Stimulated activated effector memory CD8-positive, alpha-beta T cell treated with anti-CD3 and anti-CD28 coated beads, Interleukin-12 subunit alpha, Interleukin-12 subunit beta, amount 100 ng/mL, for 72 hours (primary cell): ENCODE measurements at regions not wholly inside any gene's neighbourhood (a gene's known extent, or its start where the extent isn't known, plus 50 kb on each side); places are given as distances from the start of the nearest gene placed in this dataset.

Experiments used
- ATAC-seq: fragments of 150-1000 bp; cut with Tn5 transposase; 2 replicates; pipeline ENCODE4 v1.10.0; 2021
- DNase-seq, 2 donors: peaks; one replicate each; pipeline ENCODE4 v3.0.0; 2021 to 2022; ENCODE audit warnings: low spot score in 2 of 2
- H3K27ac Mint-ChIP-seq: one replicate; pipeline ENCODE4 v1.8.0; 2022; ENCODE audit warnings: mild to moderate bottlenecking, mixed read lengths
- H3K36me3 Mint-ChIP-seq: one replicate; pipeline ENCODE4 v1.8.0; 2022; ENCODE audit warnings: mild to moderate bottlenecking, mixed read lengths
- H3K4me1 Mint-ChIP-seq: one replicate; pipeline ENCODE4 v1.8.0; 2022; ENCODE audit warnings: mixed read lengths
- H3K4me3 Mint-ChIP-seq: one replicate; pipeline ENCODE4 v1.8.0; 2022; ENCODE audit warnings: mild to moderate bottlenecking, mixed read lengths
- H3K9me3 Mint-ChIP-seq: one replicate; pipeline ENCODE4 v1.8.0; 2022; ENCODE audit warnings: mixed read lengths

- Mint-ChIP-seq H3K27ac (no peak overlapping the region), H3K36me3 (peaks cover 5% of the 10 kb centered on the region), H3K4me3 (no peak overlapping the region), H3K4me1 (peaks cover 26% of the 10 kb centered on the region), H3K9me3 (peaks cover 3% of the 10 kb centered on the region)
- no peak for DNase-seq
- no peak for ATAC-seq
These were observed 393.5 kb upstream of the JARID2 start for GRCh38 chr6:14852375-14852774.

GRCh38 chr6:14856177-14856576 is 389.7 kb upstream of the JARID2 start:
- Mint-ChIP-seq H3K36me3 (peaks cover 12% of the 10 kb centered on the region), H3K9me3 (peaks cover 3% of the 10 kb centered on the region), H3K4me1 (peaks cover 48% of the 10 kb centered on the region), H3K27ac (peak overlapping the region; percentile 99), H3K4me3 (peak overlapping the region; percentile 74)
- no peak for ATAC-seq
- DNase-seq = no peak

GRCh38 chr6:14857001-14857400 is 388.9 kb upstream of the JARID2 start:
- H3K9me3 Mint-ChIP-seq = peaks cover 3% of the 10 kb centered on the region
- peaks cover 12% of the 10 kb centered on the region for H3K36me3 Mint-ChIP-seq
- peak overlapping the region; percentile 74 for H3K4me3 Mint-ChIP-seq
- ATAC-seq (peak; percentile 4), DNase-seq (no peak)
- H3K27ac Mint-ChIP-seq = peak overlapping the region; percentile 99
- H3K4me1 Mint-ChIP-seq = peaks cover 54% of the 10 kb centered on the region

- Mint-ChIP-seq H3K9me3 (peaks cover 3% of the 10 kb centered on the region), H3K27ac (peak overlapping the region; percentile 99), H3K4me3 (peak overlapping the region; percentile 74), H3K36me3 (peaks cover 12% of the 10 kb centered on the region), H3K4me1 (peaks cover 54% of the 10 kb centered on the region)
- peak; percentile 89 for ATAC-seq
- peak; percentile 54 to 89 for DNase-seq
These were observed 388.4 kb upstream of the JARID2 start for GRCh38 chr6:14857501-14857900.

- DNase-seq = peak in 1 of 2 donors; percentile 60
- Mint-ChIP-seq H3K4me3 (peak overlapping the region; percentile 74), H3K27ac (peak overlapping the region; percentile 99), H3K36me3 (peaks cover 12% of the 10 kb centered on the region), H3K4me1 (peaks cover 62% of the 10 kb centered on the region), H3K9me3 (peaks cover 3% of the 10 kb centered on the region)
- peak; percentile 74 for ATAC-seq
These were observed 387.1 kb upstream of the JARID2 start for GRCh38 chr6:14858808-14859207.

- H3K27ac Mint-ChIP-seq = peak overlapping the region; percentile 99
- peaks cover 68% of the 10 kb centered on the region for H3K4me1 Mint-ChIP-seq
- H3K9me3 Mint-ChIP-seq = peaks cover 3% of the 10 kb centered on the region
- peak overlapping the region; percentile 46 for H3K4me3 Mint-ChIP-seq
- H3K36me3 Mint-ChIP-seq = peaks cover 12% of the 10 kb centered on the region
- DNase-seq (no peak), ATAC-seq (no peak)
These were observed 385.1 kb upstream of the JARID2 start for GRCh38 chr6:14860774-14861173.

GRCh38 chr6:14861491-14861943 is 384.4 kb upstream of the JARID2 start:
- peaks cover 12% of the 10 kb centered on the region for H3K36me3 Mint-ChIP-seq
- H3K4me1 Mint-ChIP-seq = peaks cover 65% of the 10 kb centered on the region
- DNase-seq (peak; percentile 21 to 65), ATAC-seq (peak; percentile 63)
- peak overlapping the region; percentile 99 for H3K27ac Mint-ChIP-seq
- H3K4me3 Mint-ChIP-seq = peak overlapping the region; percentile 46
- peaks cover 3% of the 10 kb centered on the region for H3K9me3 Mint-ChIP-seq

GRCh38 chr6:14862845-14863244 is 383.0 kb upstream of the JARID2 start:
- Mint-ChIP-seq H3K4me1 (peaks cover 52% of the 10 kb centered on the region), H3K9me3 (no peaks in the 10 kb centered on the region), H3K27ac (peak overlapping the region; percentile 1), H3K4me3 (no peak overlapping the region), H3K36me3 (peaks cover 2% of the 10 kb centered on the region)
- ATAC-seq = no peak
- no peak for DNase-seq

- no peak for ATAC-seq
- Mint-ChIP-seq H3K36me3 (peaks cover 5% of the 10 kb centered on the region), H3K27ac (peak overlapping the region; percentile 1), H3K4me1 (peaks cover 44% of the 10 kb centered on the region), H3K9me3 (no peaks in the 10 kb centered on the region), H3K4me3 (no peak overlapping the region)
- no peak for DNase-seq
These were observed 381.7 kb upstream of the JARID2 start for GRCh38 chr6:14863902-14864850.

- Mint-ChIP-seq H3K4me3 (peak overlapping the region; percentile 6), H3K9me3 (no peaks in the 10 kb centered on the region), H3K27ac (peak overlapping the region; percentile 62), H3K4me1 (peaks cover 36% of the 10 kb centered on the region), H3K36me3 (peaks cover 5% of the 10 kb centered on the region)
- DNase-seq (no peak), ATAC-seq (peak; percentile 62)
These were observed 380.3 kb upstream of the JARID2 start for GRCh38 chr6:14865531-14866100.

- H3K4me3 Mint-ChIP-seq = no peak overlapping the region
- ATAC-seq = no peak
- H3K27ac Mint-ChIP-seq = no peak overlapping the region
- peaks cover 5% of the 10 kb centered on the region for H3K36me3 Mint-ChIP-seq
- H3K4me1 Mint-ChIP-seq = peaks cover 32% of the 10 kb centered on the region
- H3K9me3 Mint-ChIP-seq = no peaks in the 10 kb centered on the region
- DNase-seq = no peak
These were observed 378.1 kb upstream of the JARID2 start for GRCh38 chr6:14867802-14868201.

GRCh38 chr6:14871221-14871620 is 374.6 kb upstream of the JARID2 start:
- Mint-ChIP-seq H3K4me3 (no peak overlapping the region), H3K9me3 (no peaks in the 10 kb centered on the region), H3K36me3 (peaks cover 22% of the 10 kb centered on the region), H3K4me1 (peaks cover 50% of the 10 kb centered on the region), H3K27ac (no peak overlapping the region)
- DNase-seq (no peak), ATAC-seq (no peak)

GRCh38 chr6:14873101-14873500 is 372.8 kb upstream of the JARID2 start:
- ATAC-seq = no peak
- no peak for DNase-seq
- Mint-ChIP-seq H3K4me3 (peak overlapping the region; percentile 18), H3K9me3 (no peaks in the 10 kb centered on the region), H3K4me1 (peaks cover 68% of the 10 kb centered on the region), H3K36me3 (peaks cover 31% of the 10 kb centered on the region), H3K27ac (peak overlapping the region; percentile 62)

- Mint-ChIP-seq H3K27ac (peak overlapping the region; percentile 99), H3K36me3 (peaks cover 29% of the 10 kb centered on the region), H3K4me3 (no peak overlapping the region), H3K9me3 (no peaks in the 10 kb centered on the region), H3K4me1 (peaks cover 75% of the 10 kb centered on the region)
- no peak for ATAC-seq
- no peak for DNase-seq
These were observed 372.0 kb upstream of the JARID2 start for GRCh38 chr6:14873781-14874441.

GRCh38 chr6:14874975-14875480 is 370.8 kb upstream of the JARID2 start:
- Mint-ChIP-seq H3K27ac (peak overlapping the region; percentile 99), H3K4me1 (peaks cover 69% of the 10 kb centered on the region), H3K4me3 (peak overlapping the region; percentile 70), H3K36me3 (peaks cover 25% of the 10 kb centered on the region), H3K9me3 (no peaks in the 10 kb centered on the region)
- ATAC-seq (no peak), DNase-seq (peak in 1 of 2 donors; percentile 67)
